ENCODE measurements at regions not wholly inside any gene's neighbourhood (a gene's known extent, or its start where the extent isn't known, plus 50 kb on each side); places are given as distances from the start of the nearest gene placed in this dataset.

- WGBS, 4 donors: 87 to 100% (median 98%) methylated on average over 2 of the region's 2 CpGs; no CpG with 5 or more reads in 1 of the 4 donors
- no peak for DNase-seq
- no peak overlapping the region for H3K4me3 ChIP-seq
These were observed 146.7 kb upstream of the KLHL4 start for GRCh38 chrX:87370865-87371264.

DNA sequence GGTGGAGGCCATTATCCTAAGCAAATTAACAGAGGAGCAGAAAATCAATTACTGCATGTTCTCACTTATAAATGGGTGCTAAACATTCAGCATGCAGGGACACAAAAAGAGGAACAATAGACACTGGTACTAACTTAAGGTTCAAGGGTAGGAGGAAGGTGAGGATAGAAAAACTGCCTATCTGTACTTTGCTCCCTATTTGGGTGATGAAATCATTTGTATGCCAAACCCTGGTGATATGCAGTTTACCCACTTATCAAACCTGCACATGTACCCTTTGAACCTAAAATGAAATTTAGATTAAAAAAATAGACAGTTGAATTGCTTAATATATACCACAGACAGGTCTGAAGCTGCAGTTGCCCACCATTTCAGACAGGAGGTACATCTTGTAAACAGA, 143.3 kb upstream of the KLHL4 start:
- no peaks in the 10 kb centered on the region for H3K36me3 ChIP-seq (replicated peaks in 1 of 2)
- TF ChIP-seq POLR2A (IDR thresholded peaks at IDR 0.05): no peak
- TF ChIP-seq, protein P1, sequence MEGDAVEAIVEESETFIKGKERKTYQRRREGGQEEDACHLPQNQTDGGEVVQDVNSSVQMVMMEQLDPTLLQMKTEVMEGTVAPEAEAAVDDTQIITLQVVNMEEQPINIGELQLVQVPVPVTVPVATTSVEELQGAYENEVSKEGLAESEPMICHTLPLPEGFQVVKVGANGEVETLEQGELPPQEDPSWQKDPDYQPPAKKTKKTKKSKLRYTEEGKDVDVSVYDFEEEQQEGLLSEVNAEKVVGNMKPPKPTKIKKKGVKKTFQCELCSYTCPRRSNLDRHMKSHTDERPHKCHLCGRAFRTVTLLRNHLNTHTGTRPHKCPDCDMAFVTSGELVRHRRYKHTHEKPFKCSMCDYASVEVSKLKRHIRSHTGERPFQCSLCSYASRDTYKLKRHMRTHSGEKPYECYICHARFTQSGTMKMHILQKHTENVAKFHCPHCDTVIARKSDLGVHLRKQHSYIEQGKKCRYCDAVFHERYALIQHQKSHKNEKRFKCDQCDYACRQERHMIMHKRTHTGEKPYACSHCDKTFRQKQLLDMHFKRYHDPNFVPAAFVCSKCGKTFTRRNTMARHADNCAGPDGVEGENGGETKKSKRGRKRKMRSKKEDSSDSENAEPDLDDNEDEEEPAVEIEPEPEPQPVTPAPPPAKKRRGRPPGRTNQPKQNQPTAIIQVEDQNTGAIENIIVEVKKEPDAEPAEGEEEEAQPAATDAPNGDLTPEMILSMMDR (IDR thresholded peaks at IDR 0.05): no peak
- no peaks in the 10 kb centered on the region for H3K4me1 ChIP-seq (replicated peaks in 1 of 2)
- DNase-seq: no peak
- H3K27ac ChIP-seq: no peak overlapping the region
- no peak overlapping the region for H3K4me3 ChIP-seq
- intact Hi-C loops (cut with DNase I): no loop called here
- no peaks in the 10 kb centered on the region for H3K9me3 ChIP-seq (replicated peaks in 1 of 3)
- peaks cover 7% of the 10 kb centered on the region for H3K27me3 ChIP-seq

More at GRCh38 chrX:87370865-87371264, 146.7 kb upstream of the KLHL4 start:
- Histone ChIP-seq H3K27me3 (peaks cover 7% of the 10 kb centered on the region), H3K4me1 (replicated peaks in 1 of 2) (no peaks in the 10 kb centered on the region), H3K9me3 (replicated peaks in 1 of 3) (no peaks in the 10 kb centered on the region), H3K36me3 (replicated peaks in 1 of 2) (no peaks in the 10 kb centered on the region), H3K27ac (no peak overlapping the region)
- TF ChIP-seq, protein P1 (IDR thresholded peaks at IDR 0.05): no peak
- TF ChIP-seq POLR2A (IDR thresholded peaks at IDR 0.05): no peak
- intact Hi-C loops (cut with DNase I): no loop called here

- H3K36me3 ChIP-seq (replicated peaks in 1 of 2): no peaks in the 10 kb centered on the region
- intact Hi-C loops (cut with DNase I): no loop called here
- H3K9me3 ChIP-seq (replicated peaks in 1 of 3): no peaks in the 10 kb centered on the region
- H3K4me3 ChIP-seq: no peak overlapping the region
- DNase-seq: no peak
- H3K27ac ChIP-seq: no peak overlapping the region
- H3K27me3 ChIP-seq: peaks cover 7% of the 10 kb centered on the region
- no peaks in the 10 kb centered on the region for H3K4me1 ChIP-seq (replicated peaks in 1 of 2)
- WGBS, 4 donors: 74 to 85% (median 80%) methylated on average over 4 of the region's 4 CpGs
- TF ChIP-seq POLR2A (IDR thresholded peaks at IDR 0.05): no peak
- TF ChIP-seq, protein P1 (IDR thresholded peaks at IDR 0.05): no peak
These were observed 140.7 kb upstream of the KLHL4 start for GRCh38 chrX:87376896-87377295.

GRCh38 chrX:87388381-87388780, 129.2 kb upstream of the KLHL4 start:
- intact Hi-C loops (cut with DNase I): no loop called here
- Histone ChIP-seq H3K27ac (no peak overlapping the region), H3K4me1 (replicated peaks in 1 of 2) (no peaks in the 10 kb centered on the region), H3K36me3 (replicated peaks in 1 of 2) (no peaks in the 10 kb centered on the region), H3K9me3 (replicated peaks in 1 of 3) (no peaks in the 10 kb centered on the region), H3K4me3 (no peak overlapping the region), H3K27me3 (no peaks in the 10 kb centered on the region)
- WGBS, 4 donors: 59 to 100% (median 84%) methylated on average over 1 of the region's 1 CpG
- DNase-seq: no peak
- TF ChIP-seq, protein P1 (IDR thresholded peaks at IDR 0.05): no peak
- TF ChIP-seq POLR2A (IDR thresholded peaks at IDR 0.05): no peak
